SK-N-SH (cell line): ENCODE measurements at regions not wholly inside any gene's neighbourhood (a gene's known extent, or its start where the extent isn't known, plus 50 kb on each side); places are given as distances from the start of the nearest gene placed in this dataset.

ENCODE experiments used
- CTCF ChIA-PET: fragments of 300-600, 350-600 bp; formaldehyde crosslinking; extraction: SDS; loops from one replicate; lab custom pipeline; 2021; lab: Yijun Ruan, JAX
- POLR2A ChIA-PET: fragments of 350-600 bp; sonication (Branson Sonifier 250); formaldehyde crosslinking; extraction: SDS; loops from one replicate; lab custom pipeline; 2020; ENCODE audit warnings: antibody characterized with exemption, inconsistent platforms; lab: Yijun Ruan, JAX
- DNase-seq: peaks from one replicate; pipeline ENCODE4 v3.0.0; 2012
- H2AFZ ChIP-seq: fragments of 200-600 bp; sonication (generic); 2 replicates; pipeline ENCODE4 v1.8.1; 2016; ENCODE audit warnings: antibody characterized with exemption, mild to moderate bottlenecking, low read depth
- H3F3A ChIP-seq: fragments of 200-600 bp; sonication (generic); replicated peaks from 2 replicates; pipeline ENCODE3; 2016; ENCODE audit warnings: antibody characterized with exemption, mild to moderate bottlenecking; ENCODE audit not compliant: insufficient read depth
- H3K27ac ChIP-seq, 2 experiments: fragments of 200-500 bp in 1 of 2; fragments of 200-600 bp in 1 of 2; sonication (Bioruptor generic) in 1 of 2; sonication (generic), shearing (Covaris generic) in 1 of 2; 2 replicates each; pipeline versions ENCODE4 v1.5.1 to v1.6.1; 2014 to 2016; ENCODE audit warnings: low read depth in 2 of 2, inconsistent platforms in 1 of 2, low read length in 1 of 2, mild to moderate bottlenecking in 1 of 2, mixed read lengths in 1 of 2
- H3K27me3 ChIP-seq: fragments of 200-600 bp; sonication (generic), shearing (Covaris generic); 2 replicates; pipeline ENCODE4 v1.6.1; 2016; ENCODE audit warnings: mixed run types; ENCODE audit not compliant: insufficient read depth
- H3K36me3 ChIP-seq, 2 experiments: fragments of 200-500 bp in 1 of 2; fragments of 200-600 bp in 1 of 2; sonication (Bioruptor generic) in 1 of 2; sonication (generic) in 1 of 2; replicated peaks in 1 of 2; 2 replicates each; pipeline versions ENCODE3 to v1.5.1; 2014 to 2016; ENCODE audit warnings: low read length in 1 of 2, mild to moderate bottlenecking in 1 of 2; ENCODE audit not compliant: insufficient read depth in 2 of 2, control insufficient read depth in 1 of 2
- H3K4me1 ChIP-seq, 2 experiments: fragments of 200-500 bp in 1 of 2; fragments of 200-600 bp in 1 of 2; sonication (Bioruptor generic) in 1 of 2; sonication (generic), shearing (Covaris generic) in 1 of 2; 2 replicates each; pipeline versions ENCODE4 v1.5.1 to v1.6.1; 2014 to 2016; ENCODE audit warnings: low read depth in 1 of 2, low read length in 1 of 2, mixed run types in 1 of 2; ENCODE audit not compliant: insufficient read depth in 2 of 2, control insufficient read depth in 1 of 2
- H3K4me2 ChIP-seq: fragments of 200-600 bp; sonication (generic), shearing (Covaris generic); 2 replicates; pipeline ENCODE4 v1.6.1; 2017; ENCODE audit warnings: mixed run types
- H3K4me3 ChIP-seq, 2 experiments: fragments of 200-500 bp in 1 of 2; fragments of 200-600 bp in 1 of 2; sonication (Bioruptor generic) in 1 of 2; sonication (generic), shearing (Covaris generic) in 1 of 2; 2 replicates each; pipeline versions ENCODE4 v1.5.1 to v1.8.1; 2014 to 2016; ENCODE audit warnings: low read depth in 2 of 2, inconsistent platforms in 1 of 2, low read length in 1 of 2, mild to moderate bottlenecking in 1 of 2, mixed read lengths in 1 of 2, moderate library complexity in 1 of 2
- H3K79me2 ChIP-seq: fragments of 200-600 bp; sonication (generic); 2 replicates; pipeline ENCODE4 v1.8.1; 2017; ENCODE audit warnings: mild to moderate bottlenecking; ENCODE audit not compliant: insufficient read depth
- H3K9ac ChIP-seq: fragments of 200-600 bp; sonication (generic); 2 replicates; pipeline ENCODE4 v1.6.1; 2017; ENCODE audit warnings: mixed run types
- H3K9me2 ChIP-seq: fragments of 200-600 bp; sonication (generic); 2 replicates; pipeline ENCODE4 v1.6.1; 2017; ENCODE audit warnings: mixed run types
- H3K9me3 ChIP-seq: fragments of 200-600 bp; sonication (generic); 2 replicates; pipeline ENCODE4 v1.6.1; 2017; ENCODE audit warnings: mixed run types, mild to moderate bottlenecking, moderate library complexity
- H4K20me1 ChIP-seq: fragments of 200-600 bp; sonication (generic); 2 replicates; pipeline ENCODE4 v1.6.1; 2017; ENCODE audit warnings: mild to moderate bottlenecking, mixed run types; ENCODE audit not compliant: insufficient read depth
- CHD2 ChIP-seq: fragments of 150-350 bp; IDR thresholded peaks from 2 replicates; pipeline ENCODE4 v1.6.1; 2018; ENCODE audit warnings: low read length; ENCODE audit not compliant: partially characterized antibody
- FOSL2 ChIP-seq: IDR thresholded peaks from 2 replicates; pipeline ENCODE4 v1.4.0; 2012; ENCODE audit warnings: low read depth, mild to moderate bottlenecking, moderate library complexity, borderline replicate concordance
- GABPA ChIP-seq: IDR thresholded peaks from 2 replicates; pipeline ENCODE4 v1.4.0; 2012; ENCODE audit warnings: low read depth, mild to moderate bottlenecking
- NFIC ChIP-seq: IDR thresholded peaks from 2 replicates; pipeline ENCODE4 v1.4.0; 2012; ENCODE audit warnings: borderline replicate concordance
- REST ChIP-seq: IDR thresholded peaks from 2 replicates; pipeline ENCODE4 v1.6.1; 2012; ENCODE audit warnings: mild to moderate bottlenecking, low read depth, low read length, moderate library complexity
- USF2 ChIP-seq: fragments of 150-350 bp; IDR thresholded peaks from 2 replicates; pipeline ENCODE4 v1.6.1; 2017; ENCODE audit warnings: antibody characterized with exemption, low read length, low read depth, borderline replicate concordance
- YY1 ChIP-seq: IDR thresholded peaks from 2 replicates; pipeline ENCODE4 v1.4.0; 2012; ENCODE audit warnings: low read depth, mild to moderate bottlenecking
- WGBS: methylation state at CpG from one replicate; pipeline ENCODE4 v1.1.6; 2017; ENCODE audit warnings: low lambda C conversion rate; 5-methylcytosine and 5-hydroxymethylcytosine counted together
- TF ChIP-seq, protein P1 (sequence below): fragments of 200-600 bp; sonication (generic); IDR thresholded peaks from 2 replicates; pipeline ENCODE4 v1.6.1; 2017; ENCODE audit warnings: antibody characterized with exemption, mild to moderate bottlenecking, moderate library complexity

DNA sequence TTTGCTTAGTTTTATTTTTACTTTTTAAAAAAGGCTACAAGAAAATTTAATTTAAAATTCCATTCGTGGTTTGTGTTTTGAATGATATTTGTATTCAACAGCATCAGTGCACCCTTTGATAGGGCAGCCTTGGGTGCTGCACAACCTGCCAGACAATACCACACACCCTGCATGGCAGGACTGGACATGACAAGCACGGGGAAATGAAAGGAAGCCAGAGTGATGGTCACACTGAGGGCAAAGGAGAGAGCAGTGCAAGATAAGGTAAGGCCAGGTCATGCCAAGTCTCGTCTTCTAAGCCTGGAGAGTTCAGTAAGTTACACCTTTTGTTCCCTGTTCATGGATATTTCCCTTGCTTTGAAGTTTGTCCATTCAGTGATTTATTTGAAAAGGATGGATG is 103.0 kb downstream of the ALDH8A1 start (continued):
- no peak for TF ChIP-seq REST
- TF ChIP-seq GABPA, result no peak
- TF ChIP-seq CHD2, result no peak

DNA sequence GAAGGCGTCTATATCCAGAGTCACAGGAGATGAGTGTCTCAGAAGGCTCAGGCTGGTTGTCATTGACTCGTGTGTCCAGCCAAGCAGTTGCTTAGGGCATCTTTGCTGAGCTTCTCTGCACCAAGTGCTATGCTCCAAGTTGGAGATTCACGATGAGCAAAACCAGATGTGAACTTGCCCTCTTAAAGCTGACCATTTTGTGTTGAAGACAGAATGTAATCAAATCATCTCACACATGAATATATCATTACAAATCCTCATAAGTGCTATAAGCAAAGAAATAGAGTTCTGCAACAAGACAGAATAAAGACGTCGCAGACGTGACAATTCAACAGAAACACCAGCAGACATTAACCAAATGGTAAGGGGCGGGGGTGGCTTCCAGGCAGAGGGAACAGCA is 103.9 kb downstream of the ALDH8A1 start:
- H3K36me3 ChIP-seq, result no peaks in the 10 kb centered on the region
- no peak overlapping the region for H3K9ac ChIP-seq
- H4K20me1 ChIP-seq, result no peaks in the 10 kb centered on the region
- ChIA-PET CTCF (no interaction called here), POLR2A (no interaction called here)
- H3K4me1 ChIP-seq, result peaks cover 0 to 7% of the 10 kb centered on the region in 2 experiments; a peak in 1 of 4 replicates
- no peaks in the 10 kb centered on the region for H3K9me3 ChIP-seq
- H3K9me2 ChIP-seq, result no peaks in the 10 kb centered on the region
- no peak overlapping the region for H3K4me2 ChIP-seq
- DNase-seq, result no peak
- TF ChIP-seq USF2, result no peak
- no peak for TF ChIP-seq REST
- TF ChIP-seq CHD2, result no peak
- TF ChIP-seq YY1, result no peak
- TF ChIP-seq, protein P1, sequence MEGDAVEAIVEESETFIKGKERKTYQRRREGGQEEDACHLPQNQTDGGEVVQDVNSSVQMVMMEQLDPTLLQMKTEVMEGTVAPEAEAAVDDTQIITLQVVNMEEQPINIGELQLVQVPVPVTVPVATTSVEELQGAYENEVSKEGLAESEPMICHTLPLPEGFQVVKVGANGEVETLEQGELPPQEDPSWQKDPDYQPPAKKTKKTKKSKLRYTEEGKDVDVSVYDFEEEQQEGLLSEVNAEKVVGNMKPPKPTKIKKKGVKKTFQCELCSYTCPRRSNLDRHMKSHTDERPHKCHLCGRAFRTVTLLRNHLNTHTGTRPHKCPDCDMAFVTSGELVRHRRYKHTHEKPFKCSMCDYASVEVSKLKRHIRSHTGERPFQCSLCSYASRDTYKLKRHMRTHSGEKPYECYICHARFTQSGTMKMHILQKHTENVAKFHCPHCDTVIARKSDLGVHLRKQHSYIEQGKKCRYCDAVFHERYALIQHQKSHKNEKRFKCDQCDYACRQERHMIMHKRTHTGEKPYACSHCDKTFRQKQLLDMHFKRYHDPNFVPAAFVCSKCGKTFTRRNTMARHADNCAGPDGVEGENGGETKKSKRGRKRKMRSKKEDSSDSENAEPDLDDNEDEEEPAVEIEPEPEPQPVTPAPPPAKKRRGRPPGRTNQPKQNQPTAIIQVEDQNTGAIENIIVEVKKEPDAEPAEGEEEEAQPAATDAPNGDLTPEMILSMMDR, result no peak
- TF ChIP-seq NFIC, result no peak
- TF ChIP-seq FOSL2, result no peak
- H3K27me3 ChIP-seq, result no peaks in the 10 kb centered on the region
- H3K79me2 ChIP-seq, result no peaks in the 10 kb centered on the region
- H3K27ac ChIP-seq, result no peak overlapping the region
- no peak overlapping the region for H3K4me3 ChIP-seq
- H2AFZ ChIP-seq, result no peak overlapping the region
- 73% methylated on average over 7 of the region's 7 CpGs for WGBS
- H3F3A ChIP-seq, result no peaks in the 10 kb centered on the region
